KMS-11 (cell line): ENCODE measurements at regions not wholly inside any gene's neighbourhood (a gene's known extent, or its start where the extent isn't known, plus 50 kb on each side); places are given as distances from the start of the nearest gene placed in this dataset.

Experiments used
- H2AFZ ChIP-seq: fragments of 200-600 bp; sonication (generic); 2 replicates; pipeline ENCODE4 v1.6.1; 2016; ENCODE audit warnings: antibody characterized with exemption, mixed run types, low read depth
- H3K27ac ChIP-seq: fragments of 200-600 bp; sonication (generic); 2 replicates; pipeline ENCODE4 v1.6.1; 2016; ENCODE audit warnings: mild to moderate bottlenecking, mixed run types
- H3K27me3 ChIP-seq: fragments of 200-600 bp; sonication (generic); 2 replicates; pipeline ENCODE4 v1.6.1; 2017; ENCODE audit warnings: mild to moderate bottlenecking, low read depth, mixed run types, moderate library complexity; ENCODE audit not compliant: insufficient read depth
- H3K36me3 ChIP-seq: fragments of 200-600 bp; sonication (generic); 2 replicates; pipeline ENCODE4 v1.6.1; 2017; ENCODE audit warnings: mild to moderate bottlenecking, mixed run types; ENCODE audit not compliant: insufficient read depth
- H3K4me1 ChIP-seq: fragments of 200-600 bp; sonication (generic); 2 replicates; pipeline ENCODE4 v1.6.1; 2016; ENCODE audit warnings: mild to moderate bottlenecking, low read depth, mixed run types; ENCODE audit not compliant: poor library complexity, severe bottlenecking
- H3K4me2 ChIP-seq: fragments of 200-600 bp; sonication (generic); 2 replicates; pipeline ENCODE4 v1.7.0; 2016; ENCODE audit warnings: mild to moderate bottlenecking, mixed run types
- H3K4me3 ChIP-seq: fragments of 200-600 bp; sonication (generic); IDR thresholded peaks from 2 replicates; pipeline ENCODE4 v1.6.1; 2017; ENCODE audit warnings: low read depth, low read length, mixed read lengths; ENCODE audit not compliant: insufficient read depth
- H3K79me2 ChIP-seq: fragments of 200-600 bp; sonication (generic); 2 replicates; pipeline ENCODE4 v1.6.1; 2016; ENCODE audit warnings: low read depth, mixed run types; ENCODE audit not compliant: insufficient read depth
- H3K9ac ChIP-seq: fragments of 200-600 bp; sonication (generic); 2 replicates; pipeline ENCODE4 v1.6.1; 2016; ENCODE audit warnings: mild to moderate bottlenecking, mixed run types
- H4K20me1 ChIP-seq: fragments of 200-600 bp; sonication (generic); 2 replicates; pipeline ENCODE4 v1.6.1; 2016; ENCODE audit warnings: mild to moderate bottlenecking, mixed run types; ENCODE audit not compliant: insufficient read depth
- CTCF ChIP-seq: fragments of 200-600 bp; sonication (generic); conservative IDR thresholded peaks from 2 replicates; pipeline ENCODE4 v1.6.1; 2017; ENCODE audit warnings: low read depth, mild to moderate bottlenecking, antibody characterized with exemption, low read length, moderate library complexity, mixed read lengths

- no peak overlapping the region for H2AFZ ChIP-seq
- H3K4me3 ChIP-seq = no peak overlapping the region
- no peaks in the 10 kb centered on the region for H3K27me3 ChIP-seq
- H3K4me2 ChIP-seq = no peak overlapping the region
- H3K79me2 ChIP-seq = no peaks in the 10 kb centered on the region
- no peaks in the 10 kb centered on the region for H3K4me1 ChIP-seq
- no peaks in the 10 kb centered on the region for H4K20me1 ChIP-seq
- H3K27ac ChIP-seq = no peak overlapping the region
- no peak overlapping the region for H3K9ac ChIP-seq
- no peaks in the 10 kb centered on the region for H3K36me3 ChIP-seq
- TF ChIP-seq CTCF = no peak
These were observed 557.7 kb upstream of the NRSN1 start for GRCh38 chr6:23568292-23568691.

- no peak overlapping the region for H3K4me2 ChIP-seq
- H3K79me2 ChIP-seq = no peaks in the 10 kb centered on the region
- H3K27ac ChIP-seq = no peak overlapping the region
- H3K4me3 ChIP-seq = no peak overlapping the region
- H3K9ac ChIP-seq = no peak overlapping the region
- H3K27me3 ChIP-seq = no peaks in the 10 kb centered on the region
- TF ChIP-seq CTCF = no peak
- H4K20me1 ChIP-seq = no peaks in the 10 kb centered on the region; the same call in 1 of the 2 replicates
- no peak overlapping the region for H2AFZ ChIP-seq
- no peaks in the 10 kb centered on the region for H3K4me1 ChIP-seq
- H3K36me3 ChIP-seq = no peaks in the 10 kb centered on the region
These were observed 541.8 kb upstream of the NRSN1 start for GRCh38 chr6:23584134-23584763.

GRCh38 chr6:23587582-23587981 is 538.4 kb upstream of the NRSN1 start:
- Histone ChIP-seq H4K20me1 (no peaks in the 10 kb centered on the region; the same call in 1 of the 2 replicates), H3K27ac (no peak overlapping the region), H3K4me1 (no peaks in the 10 kb centered on the region), H3K9ac (no peak overlapping the region), H3K36me3 (no peaks in the 10 kb centered on the region), H2AFZ (no peak overlapping the region), H3K79me2 (no peaks in the 10 kb centered on the region), H3K4me2 (no peak overlapping the region), H3K27me3 (no peaks in the 10 kb centered on the region), H3K4me3 (no peak overlapping the region)
- TF ChIP-seq CTCF = no peak

GRCh38 chr6:23589811-23590210 is 536.2 kb upstream of the NRSN1 start:
- no peak overlapping the region for H3K4me3 ChIP-seq

More at GRCh38 chr6:23589811-23590210, 536.2 kb upstream of the NRSN1 start:
- no peak for TF ChIP-seq CTCF
- no peak overlapping the region for H3K9ac ChIP-seq
- H4K20me1 ChIP-seq = no peaks in the 10 kb centered on the region
- H3K27ac ChIP-seq = no peak overlapping the region
- no peak overlapping the region for H2AFZ ChIP-seq
- H3K4me2 ChIP-seq = no peak overlapping the region
- no peaks in the 10 kb centered on the region for H3K36me3 ChIP-seq
- H3K4me1 ChIP-seq = no peaks in the 10 kb centered on the region
- no peaks in the 10 kb centered on the region for H3K27me3 ChIP-seq
- no peaks in the 10 kb centered on the region for H3K79me2 ChIP-seq
